OCI-LY7 (cell line): ENCODE measurements at regions not wholly inside any gene's neighbourhood (a gene's known extent, or its start where the extent isn't known, plus 50 kb on each side); places are given as distances from the start of the nearest gene placed in this dataset.

Experiments
- CTCF ChIP-seq: fragments of 200-600 bp; sonication (generic); conservative IDR thresholded peaks from 2 replicates; pipeline ENCODE4 v1.5.1; 2014; ENCODE audit warnings: mild to moderate bottlenecking, antibody characterized with exemption, low read length, moderate library complexity, mixed read lengths
- EZH2phosphoT487 ChIP-seq: fragments of 200-600 bp; sonication (generic); IDR thresholded peaks from 2 replicates; pipeline ENCODE4 v1.6.1; 2018; ENCODE audit warnings: low read depth, borderline replicate concordance, mild to moderate bottlenecking, mixed run types, antibody characterized with exemption, low read length, moderate library complexity, mixed read lengths

- TF ChIP-seq CTCF (no peak), EZH2phosphoT487 (no peak)
Measured at GRCh38 chr4:11724731-11725130, 296.0 kb upstream of the HS3ST1 start.
